A549 (cell line): ENCODE measurements at regions not wholly inside any gene's neighbourhood (a gene's known extent, or its start where the extent isn't known, plus 50 kb on each side); places are given as distances from the start of the nearest gene placed in this dataset.

ENCODE experiments used
- ATAC-seq, 2 experiments: fragments of 200-7000 bp in 1 of 2; fragments of >200 bp in 1 of 2; cut with Nextera tagmentation in 1 of 2; cut with Tn5 transposase in 1 of 2; 3 replicates each; pipeline versions ENCODE4 v1.8.0 to v1.9.1; 2018 to 2020; ENCODE audit warnings: mild to moderate bottlenecking in 1 of 2, moderate library complexity in 1 of 2
- CTCF ChIA-PET: fragments of 300-600 bp; sonication (Branson Sonifier 250); formaldehyde crosslinking; extraction: SDS; loops from one replicate; lab custom pipeline; 2021; ENCODE audit warnings: antibody characterized with exemption, inconsistent platforms; lab: Yijun Ruan, JAX
- POLR2A ChIA-PET: fragments of 350-600 bp; formaldehyde crosslinking; extraction: SDS; loops from one replicate; lab custom pipeline; 2021; ENCODE audit warnings: antibody characterized with exemption, inconsistent platforms; lab: Yijun Ruan, JAX
- DNase-seq, 2 experiments: peaks; one replicate each; pipeline versions ENCODE4 v3.0.0 to v3.0.0-alpha.2; 2011 to 2016; ENCODE audit warnings: low read depth in 1 of 2, low spot score in 1 of 2
- FAIRE-seq: peaks from 2 replicates; lab custom pipeline; 2011; peaks lifted over from hg19 to GRCh38; lab: Jason Lieb, UNC
- H3K27ac ChIP-seq, 2 experiments: fragments of >200 bp; sonication (Bioruptor Twin); formaldehyde crosslinking; 3 replicates each; pipeline ENCODE4 v1.5.1; 2016 to 2017
- H3K4me1 ChIP-seq: fragments of >200 bp; sonication (Bioruptor Twin); formaldehyde crosslinking; 3 replicates; pipeline ENCODE4 v1.6.1; 2016
- H3K4me2 ChIP-seq: fragments of >200 bp; sonication (Bioruptor Twin); formaldehyde crosslinking; 3 replicates; pipeline ENCODE4 v1.6.1; 2016
- H3K4me3 ChIP-seq: fragments of >200 bp; sonication (Bioruptor Twin); formaldehyde crosslinking; 3 replicates; pipeline ENCODE4 v1.5.1; 2016
- H3K9me3 ChIP-seq: fragments of >200 bp; sonication (Bioruptor Twin); formaldehyde crosslinking; 3 replicates; pipeline ENCODE4 v1.6.1; 2016
- EP300 ChIP-seq, 2 experiments: fragments of >200 bp; sonication (Bioruptor Twin); formaldehyde crosslinking; IDR thresholded peaks; 2 replicates in 1 of 2; 3 replicates in 1 of 2; pipeline ENCODE4 v1.6.1; 2016 to 2017
- ESRRA ChIP-seq: fragments of 150-350 bp; IDR thresholded peaks from 2 replicates; pipeline ENCODE4 v1.6.1; 2014; ENCODE audit warnings: mild to moderate bottlenecking, low read length, borderline replicate concordance
- HEYL ChIP-seq: fragments of 250-450 bp; sonication (Bioruptor Pico); IDR thresholded peaks from 2 replicates; pipeline ENCODE4 v1.8.0; 2021; ENCODE audit warnings: mild to moderate bottlenecking, moderate library complexity
- HOXA7 ChIP-seq: fragments of 250-450 bp; sonication (Bioruptor Pico); IDR thresholded peaks from 2 replicates; pipeline ENCODE4 v1.5.0; 2020; ENCODE audit warnings: mild to moderate bottlenecking, moderate library complexity
- HOXB13 ChIP-seq: fragments of 250-450 bp; sonication (Bioruptor Pico); IDR thresholded peaks from 2 replicates; pipeline ENCODE4 v1.5.0; 2020; ENCODE audit warnings: low read depth, mild to moderate bottlenecking, moderate library complexity
- KDM1A ChIP-seq: fragments of 200-600 bp; sonication (generic); IDR thresholded peaks from 2 replicates; pipeline ENCODE4 v1.6.1; 2016; ENCODE audit warnings: low read depth, mild to moderate bottlenecking
- MAFK ChIP-seq: fragments of 450-650 bp; IDR thresholded peaks from 2 replicates; pipeline ENCODE4 v1.6.1; 2014; ENCODE audit not compliant: partially characterized antibody
- NFE2L2 ChIP-seq: fragments of 150-350 bp; conservative IDR thresholded peaks from 2 replicates; pipeline ENCODE4 v1.6.1; 2014; ENCODE audit warnings: low read length
- NR3C1 ChIP-seq: fragments of >200 bp; sonication (Bioruptor Twin); formaldehyde crosslinking; IDR thresholded peaks from 3 replicates; pipeline ENCODE4 v1.6.1; 2017
- POLR2A ChIP-seq: IDR thresholded peaks from 2 replicates; pipeline ENCODE4 v1.6.1; 2012; ENCODE audit warnings: mild to moderate bottlenecking, low read length
- POLR2AphosphoS2 ChIP-seq: conservative IDR thresholded peaks from 2 replicates; pipeline ENCODE4 v1.6.1; 2012; ENCODE audit warnings: low read length, improper control_type of control experiment, inconsistent platforms
- RCOR1 ChIP-seq: fragments of 150-350 bp; IDR thresholded peaks from 2 replicates; pipeline ENCODE4 v1.6.1; 2014; ENCODE audit warnings: antibody characterized with exemption, low read length, low read depth
- REST ChIP-seq: fragments of 200-600 bp; sonication (generic); IDR thresholded peaks from 2 replicates; pipeline ENCODE4 v1.6.1; 2016; ENCODE audit warnings: antibody characterized with exemption, mild to moderate bottlenecking, moderate library complexity
- RNF2 ChIP-seq: fragments of 200-600 bp; sonication (generic); IDR thresholded peaks from 2 replicates; pipeline ENCODE4 v1.6.1; 2016; ENCODE audit warnings: low read depth, mild to moderate bottlenecking, antibody characterized with exemption, moderate library complexity, borderline replicate concordance
- SREBF2 ChIP-seq: fragments of 450-650 bp; IDR thresholded peaks from 2 replicates; pipeline ENCODE4 v1.6.1; 2014; ENCODE audit warnings: mild to moderate bottlenecking, moderate library complexity
- ZC3H11A ChIP-seq: fragments of 450-650 bp; IDR thresholded peaks from 2 replicates; pipeline ENCODE4 v1.6.1; 2014; ENCODE audit warnings: antibody characterized with exemption, mild to moderate bottlenecking
- ZFP36 ChIP-seq: fragments of 450-650 bp; IDR thresholded peaks from 2 replicates; pipeline ENCODE4 v1.6.1; 2014; ENCODE audit warnings: borderline replicate concordance; ENCODE audit not compliant: partially characterized antibody
- WGBS: methylation state at CpG from one replicate; pipeline ENCODE4 v1.1.6; 2017; ENCODE audit errors: missing lambda C conversion rate; 5-methylcytosine and 5-hydroxymethylcytosine counted together
- TF ChIP-seq, protein P1 (sequence below): IDR thresholded peaks from 2 replicates; pipeline ENCODE4 v1.6.1; 2012; ENCODE audit warnings: low read depth, borderline replicate concordance
- TF ChIP-seq, protein P2 (sequence below): fragments of 150-350 bp; IDR thresholded peaks from 2 replicates; pipeline ENCODE4 v1.6.1; 2014; ENCODE audit warnings: low read depth, mild to moderate bottlenecking, low read length
- TF ChIP-seq, protein P3 (sequence below): IDR thresholded peaks from 2 replicates; pipeline ENCODE4 v1.6.1; 2012

DNA sequence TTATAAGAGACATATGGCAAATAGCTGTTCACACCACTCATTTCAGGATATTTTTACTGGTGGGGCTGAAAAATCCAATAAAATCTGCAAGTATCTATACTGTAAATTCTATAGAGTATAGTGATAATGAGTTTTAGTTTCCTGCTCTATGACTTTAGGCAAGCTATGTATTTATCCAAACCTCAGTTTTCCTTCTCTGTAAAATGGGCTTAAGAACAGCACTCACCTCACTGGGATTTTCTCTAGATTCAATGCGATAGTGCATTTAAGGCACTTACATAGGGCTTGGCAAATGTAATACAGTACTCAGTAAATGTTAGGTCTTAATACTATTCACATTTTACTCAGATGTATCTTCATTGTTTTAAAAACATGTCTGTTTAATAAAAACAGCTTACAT lies 168.7 kb downstream of the ATG4C start (continued):
- no peak for TF ChIP-seq REST
- TF ChIP-seq KDM1A: no peak
- no peak for TF ChIP-seq HOXB13 (CRISPR knock-in tag)

DNA sequence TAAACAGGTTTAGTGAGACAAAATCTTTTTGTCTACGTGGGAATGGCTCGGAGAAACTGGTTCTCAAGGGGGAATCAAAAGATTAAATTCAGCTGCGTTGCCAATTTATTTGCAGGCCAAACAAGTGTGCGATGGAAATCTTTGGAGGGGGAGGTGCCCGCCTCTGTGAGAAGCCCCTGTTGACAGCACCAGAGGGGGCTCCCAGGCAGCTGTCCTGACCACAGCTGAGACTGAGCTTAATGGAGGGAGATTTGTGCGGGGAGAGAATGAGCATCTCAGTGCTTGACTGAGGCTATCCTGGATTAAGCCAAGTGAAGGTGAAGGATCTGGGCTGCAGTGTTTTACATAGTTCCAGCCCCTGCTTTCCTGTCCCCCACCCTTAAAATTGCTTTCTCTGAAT lies 169.7 kb downstream of the ATG4C start:
- ChIA-PET POLR2A (no interaction called here), CTCF (no interaction called here)
- FAIRE-seq (no peak), DNase-seq (no peak), ATAC-seq (no peak)
- TF ChIP-seq SREBF2 (no peak), ESRRA (no peak), POLR2AphosphoS2 (no peak), MAFK (no peak), ZC3H11A (no peak), REST (no peak), POLR2A (no peak), NFE2L2 (no peak), HOXA7 (no peak), EP300 (IDR thresholded peaks at IDR 0.05) (no peak), KDM1A (no peak), ZFP36 (no peak), RCOR1 (no peak), RNF2 (no peak)
- TF ChIP-seq, protein P1, sequence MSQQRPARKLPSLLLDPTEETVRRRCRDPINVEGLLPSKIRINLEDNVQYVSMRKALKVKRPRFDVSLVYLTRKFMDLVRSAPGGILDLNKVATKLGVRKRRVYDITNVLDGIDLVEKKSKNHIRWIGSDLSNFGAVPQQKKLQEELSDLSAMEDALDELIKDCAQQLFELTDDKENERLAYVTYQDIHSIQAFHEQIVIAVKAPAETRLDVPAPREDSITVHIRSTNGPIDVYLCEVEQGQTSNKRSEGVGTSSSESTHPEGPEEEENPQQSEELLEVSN: no peak
- TF ChIP-seq, protein P2, sequence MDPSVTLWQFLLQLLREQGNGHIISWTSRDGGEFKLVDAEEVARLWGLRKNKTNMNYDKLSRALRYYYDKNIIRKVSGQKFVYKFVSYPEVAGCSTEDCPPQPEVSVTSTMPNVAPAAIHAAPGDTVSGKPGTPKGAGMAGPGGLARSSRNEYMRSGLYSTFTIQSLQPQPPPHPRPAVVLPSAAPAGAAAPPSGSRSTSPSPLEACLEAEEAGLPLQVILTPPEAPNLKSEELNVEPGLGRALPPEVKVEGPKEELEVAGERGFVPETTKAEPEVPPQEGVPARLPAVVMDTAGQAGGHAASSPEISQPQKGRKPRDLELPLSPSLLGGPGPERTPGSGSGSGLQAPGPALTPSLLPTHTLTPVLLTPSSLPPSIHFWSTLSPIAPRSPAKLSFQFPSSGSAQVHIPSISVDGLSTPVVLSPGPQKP: no peak
- Histone ChIP-seq H3K4me1 (no peaks in the 10 kb centered on the region), H3K4me3 (no peak overlapping the region), H3K4me2 (no peak overlapping the region), H3K27ac (no peak overlapping the region), H3K9me3 (no peaks in the 10 kb centered on the region)
- WGBS: 59% methylated on average over 6 of the region's 6 CpGs

DNA sequence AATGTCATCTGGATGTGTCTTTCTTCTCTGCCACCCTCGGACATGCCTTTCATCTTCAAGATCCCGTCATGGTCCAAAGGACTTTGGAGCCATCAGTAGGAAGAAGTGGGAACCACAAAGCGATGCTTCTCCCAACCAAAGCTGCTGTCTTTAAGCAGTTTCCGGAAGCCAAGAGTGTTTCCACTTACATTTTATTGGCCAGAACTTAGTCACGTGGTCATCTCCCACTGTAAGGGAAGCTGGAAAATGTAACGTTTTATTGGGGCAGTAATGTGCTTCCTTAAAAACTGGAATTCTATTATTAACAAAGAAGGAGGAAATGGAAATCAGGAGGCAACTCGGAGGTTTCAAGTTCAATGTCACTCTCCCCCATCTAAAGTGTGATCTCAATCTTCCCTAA lies 170.8 kb downstream of the ATG4C start:
- H3K4me1 ChIP-seq: no peaks in the 10 kb centered on the region
- H3K4me2 ChIP-seq: no peak overlapping the region
- no peaks in the 10 kb centered on the region for H3K9me3 ChIP-seq
- H3K4me3 ChIP-seq: no peak overlapping the region
- ATAC-seq (no peak), FAIRE-seq (no peak), DNase-seq (no peak)
- POLR2A ChIA-PET: no interaction called here
- TF ChIP-seq HEYL (CRISPR knock-in tag): no peak
- TF ChIP-seq, protein P3, sequence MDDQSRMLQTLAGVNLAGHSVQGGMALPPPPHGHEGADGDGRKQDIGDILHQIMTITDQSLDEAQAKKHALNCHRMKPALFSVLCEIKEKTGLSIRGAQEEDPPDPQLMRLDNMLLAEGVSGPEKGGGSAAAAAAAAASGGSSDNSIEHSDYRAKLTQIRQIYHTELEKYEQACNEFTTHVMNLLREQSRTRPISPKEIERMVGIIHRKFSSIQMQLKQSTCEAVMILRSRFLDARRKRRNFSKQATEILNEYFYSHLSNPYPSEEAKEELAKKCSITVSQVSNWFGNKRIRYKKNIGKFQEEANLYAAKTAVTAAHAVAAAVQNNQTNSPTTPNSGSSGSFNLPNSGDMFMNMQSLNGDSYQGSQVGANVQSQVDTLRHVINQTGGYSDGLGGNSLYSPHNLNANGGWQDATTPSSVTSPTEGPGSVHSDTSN: no peak
- TF ChIP-seq NR3C1: no peak
- no peak overlapping the region for H3K27ac ChIP-seq
- CTCF ChIA-PET: interaction anchor here (1.5 kb wide), 1 partner anchor 9 kb away, joined by 4 read pairs; no protein-coding TSS in a partner anchor
- WGBS: 22% methylated on average over 7 of the region's 7 CpGs
